ENCODE measurements at regions not wholly inside any gene's neighbourhood (a gene's known extent, or its start where the extent isn't known, plus 50 kb on each side); places are given as distances from the start of the nearest gene placed in this dataset.

GRCh38 chr4:135731682-135732081 lies 1530.1 kb upstream of the PABPC4L start:
- no peak for DNase-seq

- no peak for DNase-seq
Observed at GRCh38 chr4:135724421-135724820, 1522.8 kb upstream of the PABPC4L start.

GRCh38 chr4:135718019-135718418 lies 1516.4 kb upstream of the PABPC4L start:
- DNase-seq: no peak

GRCh38 chr4:135705343-135705742 lies 1503.8 kb upstream of the PABPC4L start:
- DNase-seq: no peak

- no peak for DNase-seq
Observed at GRCh38 chr4:135694066-135694465, 1492.5 kb upstream of the PABPC4L start.

GRCh38 chr4:135684001-135684400 lies 1482.4 kb upstream of the PABPC4L start:
- no peak for DNase-seq

GRCh38 chr4:135672202-135672601 lies 1470.6 kb upstream of the PABPC4L start:
- no peak for DNase-seq

DNA sequence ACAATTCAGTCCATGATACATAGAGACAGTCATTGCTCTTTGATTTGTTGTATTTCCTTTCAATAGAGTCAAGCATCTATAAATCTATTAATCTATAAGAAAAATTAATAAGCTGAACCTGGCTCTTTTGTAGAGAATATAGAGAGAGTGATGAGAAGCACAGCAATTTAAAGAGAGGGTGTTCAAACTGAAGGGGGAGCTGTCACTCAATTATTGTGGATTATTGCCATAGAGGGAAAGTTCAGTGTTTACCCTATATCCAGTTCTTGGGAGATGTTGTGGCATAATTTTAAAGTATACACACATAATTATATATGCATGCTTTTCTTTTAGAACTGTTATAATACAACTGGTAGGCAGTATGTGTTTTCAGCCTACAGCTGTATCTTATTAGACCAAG lies 1469.0 kb upstream of the PABPC4L start:
- DNase-seq: no peak

All from anterior cingulate cortex (tissue), 58 donors.